Tibial artery (tissue), 4 donors: ENCODE measurements at regions not wholly inside any gene's neighbourhood (a gene's known extent, or its start where the extent isn't known, plus 50 kb on each side); places are given as distances from the start of the nearest gene placed in this dataset.
"Not testable (repeated sequence)": the region's sequence is repeated elsewhere in the genome, so short reads cannot be mapped to it uniquely, and the experiment has no call there.

Experiments used
- DNase-seq, 2 donors: peaks; one replicate each; pipeline ENCODE4 v3.0.0-alpha.2; 2019
- H3K27ac ChIP-seq, 2 donors: fragments of 200-600 bp; sonication (generic) in 1 of 2; 1 replicate in 1 of 2; 2 replicates in 1 of 2; pipeline ENCODE4 v1.5.1; 2018 to 2019; ENCODE audit warnings: mild to moderate bottlenecking in 1 of 2
- H3K27me3 ChIP-seq, 2 donors: fragments of 200-600 bp; sonication (generic) in 1 of 2; one replicate each; pipeline versions ENCODE4 v1.5.1 to v1.6.0; 2016 to 2019
- H3K36me3 ChIP-seq, 3 donors: fragments of 200-600 bp; sonication (generic) in 2 of 3; one replicate each; pipeline ENCODE4 v1.5.1; 2016 to 2019; ENCODE audit warnings: mild to moderate bottlenecking in 2 of 3
- H3K4me1 ChIP-seq, 4 donors: fragments of 200-600 bp; sonication (generic) in 2 of 4; 1 replicate in 3 of 4; 2 replicates in 1 of 4; pipeline ENCODE4 v1.5.1; 2016 to 2019
- H3K4me3 ChIP-seq, 2 donors: fragments of 200-600 bp; sonication (generic) in 1 of 2; 1 replicate in 1 of 2; 2 replicates in 1 of 2; pipeline ENCODE4 v1.5.1; 2018 to 2019; ENCODE audit warnings: mild to moderate bottlenecking in 2 of 2
- H3K9me3 ChIP-seq, 3 donors: fragments of 200-600 bp; sonication (generic) in 1 of 3; one replicate each; pipeline ENCODE4 v1.5.1; 2016 to 2019
- CTCF ChIP-seq, 2 experiments: fragments of 200-600 bp in 1 of 2; fragments of 450-650 bp in 1 of 2; IDR thresholded peaks; one replicate each; pipeline ENCODE4 v1.5.1; 2017 to 2019; ENCODE audit warnings: antibody characterized with exemption in 2 of 2, mild to moderate bottlenecking in 1 of 2, moderate library complexity in 1 of 2
- intact Hi-C: fragments of 100-400 bp; cut with DNase I; formaldehyde crosslinking; loops from one replicate; pipeline ENCODE4 v1.15.0; 2023; ENCODE audit warnings: low total_unique reads

- TF ChIP-seq CTCF (IDR thresholded peaks at IDR 0.05): no peak
- intact Hi-C loops: no loop called here
- Histone ChIP-seq H3K4me1 (no peaks in the 10 kb centered on the region), H3K27me3 (no peaks in the 10 kb centered on the region), H3K4me3 (no peak overlapping the region), H3K9me3 (no peaks in the 10 kb centered on the region), H3K36me3 (no peaks in the 10 kb centered on the region), H3K27ac (no peak overlapping the region)
- no peak for DNase-seq
Measured at GRCh38 chr5:13354611-13355010, 589.9 kb downstream of the DNAH5 start.

- Histone ChIP-seq H3K4me3 (no peak overlapping the region), H3K36me3 (no peaks in the 10 kb centered on the region), H3K4me1 (no peaks in the 10 kb centered on the region), H3K9me3 (no peaks in the 10 kb centered on the region), H3K27ac (no peak overlapping the region), H3K27me3 (no peaks in the 10 kb centered on the region)
- TF ChIP-seq CTCF (IDR thresholded peaks at IDR 0.05): no peak
- DNase-seq: no peak
- intact Hi-C loops: no loop called here
Measured at GRCh38 chr5:13350767-13351166, 593.7 kb downstream of the DNAH5 start.

GRCh38 chr5:13348568-13348967 lies 595.9 kb downstream of the DNAH5 start:
- TF ChIP-seq CTCF (IDR thresholded peaks at IDR 0.05): no peak
- no peaks in the 10 kb centered on the region for H3K27me3 ChIP-seq
- no peak for DNase-seq
- H3K4me3 ChIP-seq: no peak overlapping the region
- intact Hi-C loops: no loop called here
- H3K36me3 ChIP-seq: no peaks in the 10 kb centered on the region
- H3K9me3 ChIP-seq: no peaks in the 10 kb centered on the region
- no peak overlapping the region for H3K27ac ChIP-seq
- H3K4me1 ChIP-seq: no peaks in the 10 kb centered on the region

- intact Hi-C loops: no loop called here
- Histone ChIP-seq H3K4me3 (no peak overlapping the region), H3K27ac (no peak overlapping the region), H3K27me3 (no peaks in the 10 kb centered on the region), H3K36me3 (no peaks in the 10 kb centered on the region), H3K9me3 (no peaks in the 10 kb centered on the region), H3K4me1 (no peaks in the 10 kb centered on the region)
- TF ChIP-seq CTCF (IDR thresholded peaks at IDR 0.05): no peak
- no peak for DNase-seq
Measured at GRCh38 chr5:13346401-13346800, 598.1 kb downstream of the DNAH5 start.

- Histone ChIP-seq H3K9me3 (peaks cover 0 to 6% (median 0%) of the 10 kb centered on the region in 3 donors), H3K27ac (no peak overlapping the region), H3K4me3 (no peak overlapping the region), H3K36me3 (no peaks in the 10 kb centered on the region), H3K27me3 (no peaks in the 10 kb centered on the region), H3K4me1 (no peaks in the 10 kb centered on the region)
- no peak for TF ChIP-seq CTCF (IDR thresholded peaks at IDR 0.05)
- no peak for DNase-seq
- intact Hi-C loops: no loop called here
Measured at GRCh38 chr5:13339093-13339492, 605.4 kb downstream of the DNAH5 start.

GRCh38 chr5:13335026-13335425 lies 609.5 kb downstream of the DNAH5 start:
- H3K36me3 ChIP-seq, H3K9me3 ChIP-seq, H3K4me3 ChIP-seq, intact Hi-C loops, H3K27me3 ChIP-seq, DNase-seq, H3K27ac ChIP-seq, H3K4me1 ChIP-seq: not testable (repeated sequence)
